Left lung (tissue), 4 donors: ENCODE measurements at regions not wholly inside any gene's neighbourhood (a gene's known extent, or its start where the extent isn't known, plus 50 kb on each side); places are given as distances from the start of the nearest gene placed in this dataset.

Experiments
- ATAC-seq: fragments of 200-7000 bp; cut with Tn5 transposase; one replicate; pipeline ENCODE4 v1.9.1; 2020; ENCODE audit warnings: moderate library complexity
- DNase-seq, 4 donors: peaks; one replicate each; pipeline ENCODE4 v3.0.0-alpha.2; 2013 to 2020
- H3K27ac ChIP-seq, 2 donors: fragments of 200-600 bp; sonication (generic) in 1 of 2; one replicate each; pipeline versions ENCODE4 v1.5.0 to v1.8.0; 2020 to 2021
- H3K27me3 ChIP-seq, 2 donors: fragments of 200-600 bp; sonication (generic) in 1 of 2; one replicate each; pipeline versions ENCODE4 v1.5.0 to v1.8.0; 2020 to 2021
- H3K36me3 ChIP-seq, 2 donors: fragments of 200-600 bp; sonication (generic) in 1 of 2; one replicate each; pipeline versions ENCODE4 v1.5.0 to v1.8.0; 2020 to 2021
- H3K4me1 ChIP-seq, 2 donors: fragments of 200-600 bp; one replicate each; pipeline ENCODE4 v1.8.0; 2021
- H3K4me3 ChIP-seq, 2 donors: fragments of 200-600 bp; sonication (generic) in 1 of 2; one replicate each; pipeline versions ENCODE4 v1.5.0 to v1.8.0; 2020 to 2021; ENCODE audit warnings: mild to moderate bottlenecking in 1 of 2
- H3K9me3 ChIP-seq, 2 donors: fragments of 200-600 bp; sonication (generic) in 1 of 2; one replicate each; pipeline versions ENCODE4 v1.5.0 to v1.8.0; 2020 to 2021
- intact Hi-C, 2 donors: fragments of 100-400 bp; cut with DNase I; formaldehyde crosslinking; loops; one replicate each; pipeline versions ENCODE4 v1.11.2 to v1.14.2; 2022
- TF ChIP-seq, protein P1 (sequence below), 2 donors: fragments of 200-600 bp; sonication (generic) in 1 of 2; IDR thresholded peaks; one replicate each; pipeline versions ENCODE4 v1.5.0 to v1.8.0; 2021; ENCODE audit warnings: antibody characterized with exemption in 2 of 2
- donor health status: DM: no; HTN: yes; CAD: no.
- donor health status: DM: no; HTN: no; CAD: no.

GRCh38 chr5:161235569-161235968 is 311.0 kb downstream of the GABRB2 start:
- no peak overlapping the region for H3K4me3 ChIP-seq
- TF ChIP-seq, protein P1, sequence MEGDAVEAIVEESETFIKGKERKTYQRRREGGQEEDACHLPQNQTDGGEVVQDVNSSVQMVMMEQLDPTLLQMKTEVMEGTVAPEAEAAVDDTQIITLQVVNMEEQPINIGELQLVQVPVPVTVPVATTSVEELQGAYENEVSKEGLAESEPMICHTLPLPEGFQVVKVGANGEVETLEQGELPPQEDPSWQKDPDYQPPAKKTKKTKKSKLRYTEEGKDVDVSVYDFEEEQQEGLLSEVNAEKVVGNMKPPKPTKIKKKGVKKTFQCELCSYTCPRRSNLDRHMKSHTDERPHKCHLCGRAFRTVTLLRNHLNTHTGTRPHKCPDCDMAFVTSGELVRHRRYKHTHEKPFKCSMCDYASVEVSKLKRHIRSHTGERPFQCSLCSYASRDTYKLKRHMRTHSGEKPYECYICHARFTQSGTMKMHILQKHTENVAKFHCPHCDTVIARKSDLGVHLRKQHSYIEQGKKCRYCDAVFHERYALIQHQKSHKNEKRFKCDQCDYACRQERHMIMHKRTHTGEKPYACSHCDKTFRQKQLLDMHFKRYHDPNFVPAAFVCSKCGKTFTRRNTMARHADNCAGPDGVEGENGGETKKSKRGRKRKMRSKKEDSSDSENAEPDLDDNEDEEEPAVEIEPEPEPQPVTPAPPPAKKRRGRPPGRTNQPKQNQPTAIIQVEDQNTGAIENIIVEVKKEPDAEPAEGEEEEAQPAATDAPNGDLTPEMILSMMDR (IDR thresholded peaks at IDR 0.05), result no peak
- peak; percentile 72 for ATAC-seq

DNA sequence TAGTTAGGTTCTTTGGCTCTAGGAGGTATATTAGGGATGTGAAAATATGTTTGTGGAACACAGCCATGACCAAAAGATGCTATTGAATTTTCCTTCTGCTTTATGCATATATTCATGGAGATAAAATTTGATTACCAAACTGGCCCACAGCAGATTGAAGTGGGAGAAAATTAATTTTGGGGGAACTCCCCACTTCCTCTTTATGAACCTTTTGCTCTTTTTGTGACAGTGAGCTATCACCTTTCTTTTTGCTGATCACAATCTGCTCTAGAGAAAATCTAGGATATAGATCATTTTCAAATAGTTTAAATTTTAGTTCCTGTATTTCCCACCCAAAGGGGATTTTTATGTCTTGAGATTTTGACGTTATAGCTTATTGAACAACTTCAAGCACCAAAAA is 313.0 kb downstream of the GABRB2 start:
- Histone ChIP-seq H3K36me3 (no peaks in the 10 kb centered on the region), H3K9me3 (no peaks in the 10 kb centered on the region), H3K27ac (no peak overlapping the region), H3K27me3 (no peaks in the 10 kb centered on the region), H3K4me3 (no peak overlapping the region), H3K4me1 (no peaks in the 10 kb centered on the region)
- DNase-seq, result no peak
- TF ChIP-seq, protein P1 (IDR thresholded peaks at IDR 0.05), result no peak
- intact Hi-C loops, result no loop called here
- ATAC-seq, result no peak

More at GRCh38 chr5:161235569-161235968, 311.0 kb downstream of the GABRB2 start:
- H3K27ac ChIP-seq, result no peak overlapping the region
- H3K9me3 ChIP-seq, result no peaks in the 10 kb centered on the region
- no peaks in the 10 kb centered on the region for H3K4me1 ChIP-seq
- no peak for DNase-seq
- H3K36me3 ChIP-seq, result no peaks in the 10 kb centered on the region
- intact Hi-C loops, result no loop called here
- H3K27me3 ChIP-seq, result no peaks in the 10 kb centered on the region

DNA sequence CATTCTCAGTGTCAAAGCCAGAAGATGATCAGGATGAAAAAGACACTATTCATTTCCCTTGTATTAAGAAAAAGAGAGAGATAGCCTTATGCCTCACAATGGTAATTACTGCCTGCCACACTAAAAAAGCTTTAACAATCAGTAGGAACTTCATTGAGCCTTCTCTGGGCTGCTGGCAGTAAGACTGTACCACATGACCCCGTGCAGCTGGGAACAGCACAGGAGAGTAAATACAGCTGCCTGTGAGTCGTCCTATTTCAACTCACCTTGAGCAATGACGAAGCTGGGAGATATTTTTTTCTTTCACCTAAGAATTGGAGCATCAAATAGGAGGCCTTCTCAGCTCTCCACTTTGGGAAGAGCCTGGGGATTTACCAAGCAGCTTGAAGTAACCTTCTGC is 316.3 kb downstream of the GABRB2 start:
- DNase-seq, result peak in 3 of 4 donors; percentile 2 to 37 (median 32)

DNA sequence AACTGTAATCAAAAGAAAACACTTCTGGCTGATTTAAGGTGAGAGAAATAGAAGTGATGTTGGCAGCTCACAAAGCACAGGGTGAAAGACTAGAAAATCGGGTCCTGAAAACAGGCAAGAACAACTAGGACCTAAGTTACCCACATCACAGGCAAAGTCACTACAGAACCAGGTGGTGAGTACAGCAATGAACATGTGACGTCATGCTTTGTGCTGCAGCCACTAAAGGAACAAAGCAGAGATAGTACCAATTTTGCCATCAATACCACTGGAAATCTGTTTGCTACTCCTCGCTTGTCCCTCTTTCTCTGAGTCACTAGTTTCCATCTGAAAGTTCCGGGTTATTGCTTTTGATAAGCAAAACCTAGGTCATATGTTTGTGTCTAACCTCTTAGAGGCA is 326.7 kb downstream of the GABRB2 start:
- no peaks in the 10 kb centered on the region for H3K9me3 ChIP-seq
- no peak for DNase-seq
- intact Hi-C loops, result no loop called here

More for the DNA sequence above, 316.3 kb downstream of the GABRB2 start:
- intact Hi-C loops, result no loop called here
- Histone ChIP-seq H3K4me1 (no peaks in the 10 kb centered on the region), H3K27ac (no peak overlapping the region), H3K36me3 (no peaks in the 10 kb centered on the region), H3K27me3 (no peaks in the 10 kb centered on the region), H3K4me3 (no peak overlapping the region), H3K9me3 (no peaks in the 10 kb centered on the region)
- TF ChIP-seq, protein P1 (IDR thresholded peaks at IDR 0.05), result no peak
- ATAC-seq, result peak; percentile 94

GRCh38 chr5:161216877-161217276 is 329.6 kb downstream of the GABRB2 start:
- no peaks in the 10 kb centered on the region for H3K4me1 ChIP-seq
- H3K4me3 ChIP-seq, result no peak overlapping the region
- H3K27ac ChIP-seq, result no peak overlapping the region
- DNase-seq (no peak), ATAC-seq (no peak)
- no peaks in the 10 kb centered on the region for H3K9me3 ChIP-seq
- no peaks in the 10 kb centered on the region for H3K27me3 ChIP-seq
- TF ChIP-seq, protein P1 (IDR thresholded peaks at IDR 0.05), result no peak
- intact Hi-C loops, result no loop called here
- H3K36me3 ChIP-seq, result no peaks in the 10 kb centered on the region

More for the DNA sequence above, 326.7 kb downstream of the GABRB2 start:
- no peak for ATAC-seq
- no peak overlapping the region for H3K27ac ChIP-seq
- no peaks in the 10 kb centered on the region for H3K36me3 ChIP-seq
- TF ChIP-seq, protein P1 (IDR thresholded peaks at IDR 0.05), result no peak
- no peaks in the 10 kb centered on the region for H3K4me1 ChIP-seq
- H3K4me3 ChIP-seq, result no peak overlapping the region
- no peaks in the 10 kb centered on the region for H3K27me3 ChIP-seq
